GM21529 (cell line): ENCODE measurements at regions not wholly inside any gene's neighbourhood (a gene's known extent, or its start where the extent isn't known, plus 50 kb on each side); places are given as distances from the start of the nearest gene placed in this dataset.

ENCODE experiments used
- ATAC-seq: cut with Tn5 transposase; IDR thresholded peaks from one replicate; pipeline ENCODE4 v1.9.1; 2021; ENCODE audit not compliant: unreplicated experiment

DNA sequence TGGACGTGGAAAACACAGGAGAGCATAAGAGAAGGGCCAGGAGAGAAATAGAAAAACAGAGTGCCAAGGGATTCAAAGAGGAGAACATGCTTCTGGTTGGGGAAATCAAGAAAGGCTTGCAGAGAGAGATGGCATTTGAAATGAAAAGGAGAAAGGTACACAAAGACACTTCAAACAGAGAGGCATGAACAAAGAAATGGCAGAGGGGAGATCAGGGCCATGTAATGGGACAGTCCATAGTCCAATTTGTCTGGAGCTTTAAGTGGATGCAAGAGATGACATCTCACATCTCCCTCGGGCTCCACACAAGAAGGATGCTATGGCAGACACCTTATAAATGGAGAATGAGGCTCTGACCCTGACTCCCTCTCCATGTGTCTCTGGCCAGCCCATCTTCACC is 331.1 kb downstream of the MLLT3 start:
- ATAC-seq, result no peak

DNA sequence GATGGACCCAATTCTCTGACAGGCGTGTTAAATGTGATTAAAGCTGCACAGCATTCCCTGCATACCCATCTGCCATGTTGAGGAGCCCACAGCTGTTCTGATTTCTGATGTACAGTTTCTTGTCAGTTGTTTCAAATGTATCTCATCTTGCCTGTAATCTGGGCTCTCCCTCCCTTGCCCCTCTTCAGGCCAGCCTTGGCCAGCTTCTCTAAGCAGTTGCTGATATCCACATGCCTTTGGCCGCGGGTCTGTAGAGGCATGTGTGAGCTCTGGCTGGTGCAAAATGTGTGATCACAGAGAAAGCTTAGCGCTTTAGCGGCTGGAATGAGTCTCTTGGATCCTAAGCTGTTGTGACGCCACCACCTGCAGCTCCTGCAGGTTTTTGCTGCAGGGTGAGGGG is 332.0 kb downstream of the MLLT3 start:
- ATAC-seq, result no peak

GRCh38 chr9:20289423-20290010 is 332.8 kb downstream of the MLLT3 start:
- ATAC-seq, result peak; percentile 11

- ATAC-seq, result no peak
Observed at GRCh38 chr9:20286969-20287368, 335.3 kb downstream of the MLLT3 start.

GRCh38 chr9:20286154-20286700 is 336.1 kb downstream of the MLLT3 start:
- ATAC-seq, result no peak

GRCh38 chr9:20284601-20285289 is 337.6 kb downstream of the MLLT3 start:
- no peak for ATAC-seq

GRCh38 chr9:20280330-20280729 is 342.0 kb downstream of the MLLT3 start:
- ATAC-seq, result no peak

GRCh38 chr9:20276762-20277161 is 345.5 kb downstream of the MLLT3 start:
- no peak for ATAC-seq

GRCh38 chr9:20271723-20272122 is 350.6 kb downstream of the MLLT3 start:
- ATAC-seq, result no peak

- ATAC-seq, result no peak
Observed at GRCh38 chr9:20271096-20271495, 351.2 kb downstream of the MLLT3 start.

- no peak for ATAC-seq
Observed at GRCh38 chr9:20270161-20270560, 352.1 kb downstream of the MLLT3 start.

DNA sequence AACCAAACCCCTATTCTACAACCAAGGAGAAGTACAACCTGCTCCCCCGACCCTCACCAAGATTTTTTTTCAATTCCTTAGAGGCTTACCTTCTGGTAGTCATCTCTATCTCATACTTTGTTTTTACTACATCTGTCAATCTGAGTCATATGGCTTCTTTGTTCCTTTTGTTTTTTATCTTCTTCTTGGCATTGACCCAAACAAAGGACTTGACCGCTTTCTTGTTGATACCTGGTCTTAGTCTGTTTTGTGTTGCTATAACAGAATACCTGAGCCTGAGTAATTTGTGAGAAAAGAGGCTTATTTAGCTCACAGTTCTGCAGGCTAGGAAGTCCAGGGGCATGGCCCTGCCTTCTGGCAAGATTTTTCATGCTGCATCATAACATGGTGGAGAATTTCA is 352.7 kb downstream of the MLLT3 start:
- no peak for ATAC-seq

DNA sequence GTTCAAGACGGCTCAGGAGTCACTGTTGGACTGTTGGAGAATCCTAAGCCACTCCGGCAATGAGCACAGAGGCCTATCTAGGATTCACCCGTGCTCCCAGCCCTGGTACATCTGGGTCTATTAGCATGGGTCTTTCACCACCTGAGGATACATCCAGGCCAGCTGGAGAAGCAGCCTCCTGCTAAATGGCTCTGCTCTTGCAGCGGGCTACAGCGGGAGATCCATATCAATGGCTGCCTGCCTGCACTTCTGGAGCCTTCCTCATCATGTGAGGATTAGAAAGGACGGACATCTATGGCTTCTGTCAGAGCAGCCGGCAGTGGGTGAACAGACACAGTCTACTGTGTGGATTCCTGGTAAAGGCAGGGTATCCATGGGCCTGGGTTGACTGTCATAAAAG is 357.4 kb downstream of the MLLT3 start:
- no peak for ATAC-seq

DNA sequence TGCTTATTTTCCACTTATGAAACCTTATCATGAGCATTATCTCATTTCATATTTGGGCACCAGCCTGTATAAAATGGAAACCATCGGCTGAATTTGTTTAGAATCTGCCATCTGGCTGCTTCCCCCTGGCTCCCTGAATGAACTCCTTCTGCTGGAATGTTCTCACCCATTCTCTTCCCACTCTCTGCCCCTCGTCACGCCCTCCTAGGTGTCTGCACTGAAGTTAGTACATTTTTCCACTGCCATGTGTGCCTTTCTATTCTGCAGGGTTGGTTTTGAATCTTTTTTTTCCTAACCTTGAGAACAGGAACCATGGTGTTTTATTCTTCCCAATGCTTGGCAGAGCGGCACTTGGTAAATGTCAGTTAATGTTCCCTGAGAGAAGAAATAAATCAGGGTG is 359.7 kb downstream of the MLLT3 start:
- no peak for ATAC-seq

DNA sequence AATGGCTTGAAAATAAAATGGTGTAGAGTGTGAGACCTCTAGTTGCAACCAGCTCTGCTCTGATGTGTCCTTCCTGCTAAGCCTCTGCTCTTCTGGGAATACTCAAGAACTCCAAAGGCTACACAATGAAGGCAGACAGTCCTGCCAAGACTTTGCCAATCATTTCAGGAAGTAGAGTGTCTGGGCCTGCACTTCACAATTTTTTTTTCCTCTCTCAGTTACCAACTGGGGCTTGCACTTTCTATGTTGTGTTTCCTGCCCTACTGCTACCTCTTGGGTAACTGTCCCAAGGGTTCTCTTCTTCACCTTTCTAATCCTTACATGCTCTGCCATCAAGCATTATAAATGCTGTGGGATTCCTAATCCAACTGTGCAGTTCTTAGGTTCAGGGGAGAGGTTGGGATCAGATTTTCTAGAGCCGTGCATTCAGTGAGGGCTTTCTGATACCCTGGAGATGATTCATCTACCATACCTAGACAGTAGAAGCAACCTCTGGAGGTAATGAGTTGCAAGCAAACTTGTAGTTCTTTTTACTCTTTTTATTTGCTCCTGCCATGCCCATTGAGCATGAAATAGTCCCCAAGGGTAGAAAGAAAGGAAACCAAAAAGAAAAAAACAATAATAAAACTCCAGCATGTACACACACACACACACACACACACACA is 365.9 kb downstream of the MLLT3 start:
- ATAC-seq, result no peak

DNA sequence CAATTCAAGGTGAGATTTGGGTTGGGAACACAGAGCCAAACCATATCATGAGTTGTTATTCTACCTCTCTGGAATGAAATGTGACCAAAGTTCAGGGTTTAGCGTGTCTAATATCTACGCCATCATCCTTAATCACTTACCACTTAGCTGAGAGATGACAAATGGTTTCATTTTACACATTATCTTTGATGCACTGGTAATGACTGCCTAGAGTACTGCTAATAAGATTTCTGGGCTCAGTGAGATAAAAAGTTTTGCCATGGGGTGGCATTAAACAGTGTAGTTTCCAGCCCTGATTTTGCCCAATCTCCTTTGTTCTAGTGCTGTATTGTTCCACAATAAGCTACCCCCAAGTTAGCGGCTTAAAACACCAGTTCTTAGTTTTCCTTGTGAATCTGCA is 367.2 kb downstream of the MLLT3 start:
- no peak for ATAC-seq

DNA sequence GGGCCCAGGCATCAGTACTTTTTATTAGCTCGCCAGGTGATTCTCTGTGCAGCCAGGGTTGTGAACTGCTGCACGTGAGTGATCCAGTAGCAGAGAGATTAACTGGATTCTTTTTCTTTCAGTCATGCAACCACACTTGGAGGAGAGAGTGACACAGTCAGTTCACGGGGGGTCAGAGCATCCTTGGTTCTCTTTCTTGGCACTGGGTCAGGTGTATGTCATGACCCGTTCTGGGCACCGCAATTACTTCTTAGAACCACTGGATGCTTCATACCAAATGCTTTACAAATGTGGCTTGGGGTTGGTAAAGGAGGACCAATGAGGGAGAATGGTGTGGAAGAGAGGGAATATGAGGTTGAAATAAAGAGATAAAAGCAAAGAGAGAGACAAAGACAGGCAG is 368.7 kb downstream of the MLLT3 start:
- ATAC-seq, result no peak

- no peak for ATAC-seq
Observed at GRCh38 chr9:20252778-20253177, 369.5 kb downstream of the MLLT3 start.

DNA sequence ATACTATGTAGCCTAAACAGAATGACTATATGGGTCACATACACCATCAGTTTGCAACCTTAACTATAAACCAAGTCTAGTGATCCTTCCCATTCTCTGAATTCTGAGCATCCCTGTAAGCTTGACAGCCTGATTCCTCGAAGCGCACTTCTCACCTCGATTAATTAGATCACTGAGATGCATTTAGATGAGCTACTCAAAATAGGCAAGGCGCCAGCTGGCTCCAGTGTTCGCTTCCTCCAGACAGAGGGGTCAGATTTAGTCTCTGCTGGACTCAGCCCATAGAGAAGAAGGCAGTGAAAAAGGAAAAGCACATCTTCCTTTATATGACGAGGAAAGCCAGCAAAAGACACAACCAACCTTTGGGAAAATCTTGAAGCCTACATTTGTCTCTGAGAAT is 371.5 kb downstream of the MLLT3 start:
- ATAC-seq, result no peak

DNA sequence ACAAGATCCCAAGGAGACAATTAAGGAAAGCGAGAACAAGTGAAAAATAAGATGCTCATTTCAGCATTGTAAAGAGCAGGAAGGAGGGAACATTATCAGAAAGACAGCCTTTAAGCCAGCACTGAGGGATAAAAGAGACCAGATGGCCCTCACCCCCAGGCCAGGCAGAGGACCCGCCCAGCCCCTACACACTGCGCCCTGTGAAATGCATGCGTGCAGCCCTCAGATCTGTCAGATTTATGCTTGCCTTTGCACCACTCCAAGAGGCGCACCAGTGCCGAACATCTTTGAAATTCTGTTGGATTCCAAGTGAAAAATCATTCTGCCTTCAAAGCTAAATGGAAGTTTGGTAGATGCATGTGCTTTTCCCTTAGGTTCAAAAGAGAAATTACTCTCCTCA is 378.0 kb downstream of the MLLT3 start:
- no peak for ATAC-seq

GRCh38 chr9:20243841-20244240 is 378.5 kb downstream of the MLLT3 start:
- no peak for ATAC-seq

DNA sequence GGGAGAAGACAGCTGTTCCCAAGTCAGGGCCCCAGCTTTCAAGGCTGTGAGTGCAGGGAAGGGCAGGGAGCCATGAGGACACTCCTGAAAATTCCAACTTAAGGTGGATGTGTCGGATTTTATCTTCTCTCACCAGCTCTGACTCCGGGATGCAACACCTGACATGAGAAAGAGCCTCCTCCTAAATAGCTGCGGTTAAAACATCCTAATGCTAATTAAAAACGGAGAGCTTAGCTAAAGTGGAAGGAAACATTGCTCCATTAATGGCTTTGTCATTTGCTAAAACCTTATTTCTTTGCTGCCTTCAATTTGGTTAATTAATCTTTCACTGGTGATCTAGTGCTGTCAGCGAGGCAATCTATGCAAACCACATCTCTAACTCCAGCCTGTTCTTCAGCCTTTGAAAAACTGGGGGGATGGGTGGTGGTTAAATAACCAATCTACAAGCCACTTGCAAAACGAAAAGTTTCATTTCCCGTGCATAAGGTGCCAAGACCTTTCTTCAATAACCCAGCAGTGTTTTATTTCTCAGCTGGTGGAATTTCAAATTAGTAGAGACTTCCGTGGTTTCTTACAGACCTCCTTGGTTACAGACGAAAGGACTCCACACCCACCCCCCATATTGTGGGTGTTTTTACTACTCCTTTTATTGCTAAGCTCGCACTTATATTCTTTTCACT is 379.6 kb downstream of the MLLT3 start:
- peak; percentile 91 for ATAC-seq
